ENCODE measurements at regions not wholly inside any gene's neighbourhood (a gene's known extent, or its start where the extent isn't known, plus 50 kb on each side); places are given as distances from the start of the nearest gene placed in this dataset.

- TF ChIP-seq POLR2AphosphoS5 (IDR thresholded peaks at IDR 0.05; ENCODE audit: low read depth, low read length), result no peak
- no peak for TF ChIP-seq REST (IDR thresholded peaks at IDR 0.05; ENCODE audit: insufficient read depth in 1 of 2, low read depth in 2 of 2, low read length in 2 of 2)
Observed at GRCh38 chr2:136696438-136696837, 68.9 kb upstream of the THSD7B start.
